WI38 (cell line): ENCODE measurements at regions not wholly inside any gene's neighbourhood (a gene's known extent, or its start where the extent isn't known, plus 50 kb on each side); places are given as distances from the start of the nearest gene placed in this dataset.

Experiments used
- H3K4me3 ChIP-seq: 2 replicates; pipeline ENCODE4 v1.5.1; 2011; ENCODE audit warnings: low read depth, mild to moderate bottlenecking, control low read depth, low read length
- CTCF ChIP-seq: IDR thresholded peaks from 2 replicates; pipeline ENCODE4 v1.5.1; 2012; ENCODE audit warnings: low read depth, mild to moderate bottlenecking, control low read depth, low read length

DNA sequence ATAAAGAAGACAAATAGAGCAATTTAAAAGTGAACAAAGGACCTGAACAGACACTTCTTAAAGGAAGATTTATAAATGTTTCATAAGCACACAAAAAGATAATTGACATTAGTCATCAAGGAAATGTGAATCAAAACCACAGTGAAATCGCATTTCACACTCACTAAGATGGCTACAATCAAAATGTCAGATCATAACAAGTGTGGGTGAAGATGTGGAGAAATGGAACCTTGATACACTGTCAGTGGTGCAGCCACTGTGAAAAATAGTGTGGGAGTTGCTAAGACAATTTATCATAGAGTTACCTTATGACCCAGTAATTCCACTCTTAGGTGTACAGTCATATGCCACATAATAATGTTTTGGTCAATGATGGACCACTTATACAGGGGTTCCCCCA lies 54.5 kb upstream of the HTR4 start:
- no peak for TF ChIP-seq CTCF
- H3K4me3 ChIP-seq, result no peak overlapping the region

- no peak for TF ChIP-seq CTCF
Measured at GRCh38 chr5:148711961-148712360, 57.6 kb upstream of the HTR4 start.

DNA sequence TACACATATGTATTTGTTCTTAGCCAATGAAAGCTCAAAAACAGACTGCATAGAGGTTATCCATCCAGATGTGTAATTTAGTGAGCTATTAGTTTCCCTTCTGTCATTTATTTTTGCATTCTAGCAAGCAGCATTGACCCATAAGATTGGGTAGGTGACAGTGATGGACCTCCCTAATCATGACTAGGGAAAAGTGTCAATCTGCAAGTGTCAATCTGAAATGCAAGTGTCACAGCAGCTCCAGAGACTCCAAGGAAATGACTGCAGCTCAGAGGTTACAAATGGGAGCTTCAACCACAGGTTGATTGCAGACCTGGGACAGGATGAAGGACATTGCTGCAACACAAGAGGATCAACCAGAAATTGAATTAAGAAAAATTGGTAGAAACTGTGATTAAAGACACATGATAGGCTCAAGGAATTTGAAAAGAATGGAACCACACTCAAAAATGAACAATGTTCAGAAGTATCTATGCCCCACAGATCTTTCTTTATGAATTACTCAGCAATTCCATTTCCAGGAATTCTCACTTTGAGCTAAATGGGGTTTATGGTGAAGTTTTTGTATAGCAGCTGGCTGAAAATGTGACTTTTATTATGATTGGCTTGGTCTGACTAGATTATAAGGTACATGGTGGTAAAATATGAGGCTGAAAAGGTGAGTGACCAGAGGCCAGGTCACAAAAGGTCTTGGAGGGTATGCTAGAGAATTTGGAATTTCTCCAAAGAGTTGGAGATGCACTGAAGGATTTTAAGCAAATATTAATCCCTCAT lies 59.6 kb upstream of the HTR4 start:
- TF ChIP-seq CTCF, result no peak
- H3K4me3 ChIP-seq, result no peak overlapping the region

More at GRCh38 chr5:148711961-148712360, 57.6 kb upstream of the HTR4 start:
- H3K4me3 ChIP-seq, result no peak overlapping the region

DNA sequence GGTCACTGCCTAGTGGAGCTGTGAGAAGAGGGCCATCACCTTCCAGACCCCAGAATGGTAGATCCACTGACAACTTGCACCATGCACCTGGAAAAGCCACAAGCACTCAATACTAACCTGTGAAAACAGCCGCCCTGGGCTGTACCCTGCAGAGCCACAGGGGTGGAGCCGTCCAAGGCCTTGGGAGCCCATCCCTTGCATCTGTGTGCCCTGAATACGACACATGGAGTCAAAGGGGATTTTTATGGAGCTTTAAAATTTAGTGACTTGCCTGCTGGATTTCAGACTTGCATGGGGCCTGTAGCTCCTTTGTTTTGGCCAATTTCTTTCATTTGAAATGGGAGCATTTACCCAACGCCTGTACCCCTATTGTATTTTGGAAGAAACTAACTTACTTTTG lies 62.4 kb upstream of the HTR4 start:
- H3K4me3 ChIP-seq, result no peak overlapping the region
- TF ChIP-seq CTCF, result no peak

GRCh38 chr5:148717668-148718067 lies 63.3 kb upstream of the HTR4 start:
- H3K4me3 ChIP-seq, result no peak overlapping the region
- TF ChIP-seq CTCF, result no peak

DNA sequence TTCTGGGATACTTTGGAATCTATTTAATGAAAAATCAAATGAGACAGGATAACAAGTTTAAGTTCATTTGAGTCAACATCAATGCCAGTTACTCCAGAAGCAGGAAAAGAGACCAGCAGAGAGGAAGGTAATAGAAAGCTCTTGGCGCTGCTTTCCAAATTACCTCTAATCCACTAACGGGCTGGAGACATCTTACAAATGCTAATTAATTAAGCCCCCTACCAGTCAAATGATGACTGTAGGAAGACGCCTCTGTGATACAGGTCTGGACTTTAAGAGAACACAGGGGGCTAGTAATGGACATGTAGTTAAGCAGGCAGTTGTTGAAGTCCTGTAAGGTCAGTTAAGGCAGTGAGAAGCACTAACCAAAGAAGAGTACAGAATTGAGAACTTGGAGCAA lies 65.3 kb upstream of the HTR4 start:
- H3K4me3 ChIP-seq, result no peak overlapping the region
- TF ChIP-seq CTCF, result no peak

DNA sequence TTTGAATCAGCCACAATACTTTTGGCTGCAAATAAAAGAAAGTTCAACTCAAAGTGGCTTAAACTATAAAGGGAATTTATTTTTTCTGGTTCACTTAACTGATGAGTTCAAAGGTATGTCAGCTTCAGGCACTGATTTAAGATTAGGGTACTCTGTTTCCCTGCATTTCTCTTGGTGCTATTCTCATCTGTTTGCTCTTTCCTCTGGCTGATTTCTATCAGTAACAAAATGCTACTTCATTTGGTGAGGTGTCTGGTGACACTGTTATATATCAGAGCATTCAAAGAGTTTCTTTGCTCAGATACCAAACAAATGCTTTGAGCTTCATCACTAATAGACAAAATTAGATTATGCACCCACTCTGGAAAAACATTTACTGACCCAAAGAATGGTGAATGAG lies 65.9 kb upstream of the HTR4 start:
- no peak overlapping the region for H3K4me3 ChIP-seq
- TF ChIP-seq CTCF, result no peak
